HG03558 (cell line): ENCODE measurements at regions not wholly inside any gene's neighbourhood (a gene's known extent, or its start where the extent isn't known, plus 50 kb on each side); places are given as distances from the start of the nearest gene placed in this dataset.
"Not testable (repeated sequence)": the region's sequence is repeated elsewhere in the genome, so short reads cannot be mapped to it uniquely, and the experiment has no call there.

Experiments
- ATAC-seq: cut with Tn5 transposase; IDR thresholded peaks from one replicate; pipeline ENCODE4 v1.9.1; 2021; ENCODE audit warnings: moderate number of reproducible peaks; ENCODE audit not compliant: unreplicated experiment; ENCODE audit errors: extremely low read depth

DNA sequence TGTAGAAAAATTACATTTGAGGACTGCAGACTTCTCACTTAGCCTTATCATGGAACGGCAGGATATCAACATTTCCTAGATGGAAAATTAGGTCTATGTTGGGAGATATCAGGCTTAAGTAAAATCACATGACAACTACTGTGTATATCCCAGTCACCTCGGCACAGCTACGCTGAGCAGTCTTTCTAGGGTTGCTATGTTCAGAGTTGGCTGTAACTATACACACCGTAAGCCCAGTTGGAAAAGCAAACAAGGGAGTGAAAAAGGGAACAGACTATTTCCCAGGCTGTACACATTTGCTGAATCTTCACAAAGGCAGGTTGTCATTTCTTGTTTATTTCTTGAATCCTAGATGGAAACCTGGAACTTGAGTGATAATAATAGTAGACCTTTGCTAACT is 80.7 kb upstream of the PTPRK start:
- ATAC-seq: no peak

DNA sequence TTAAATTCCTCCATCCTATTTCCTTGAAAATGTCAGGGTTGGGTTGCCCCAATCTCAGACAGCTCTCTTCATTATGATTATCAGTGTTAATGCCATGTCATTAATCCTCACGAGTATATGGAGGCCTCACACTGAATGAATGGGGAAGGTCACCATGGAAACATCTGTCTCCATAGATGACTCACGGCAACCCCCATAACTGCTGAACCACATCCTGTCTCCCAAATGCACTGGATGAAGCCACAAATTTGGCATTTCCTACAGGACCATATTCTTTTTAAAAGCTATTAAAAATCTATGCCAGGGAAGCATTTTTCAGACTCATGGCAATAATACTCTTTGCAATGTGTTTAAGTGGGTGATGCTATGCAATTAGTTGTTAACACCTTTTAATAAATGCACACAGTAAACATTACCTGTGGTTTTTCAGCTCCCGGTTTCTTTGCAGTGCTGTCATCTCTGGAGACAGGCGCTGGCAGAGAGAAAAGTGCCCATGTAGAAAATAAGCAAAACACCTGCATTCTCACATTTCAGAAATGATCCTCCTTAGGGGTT is 80.1 kb upstream of the PTPRK start:
- peak; percentile 44 for ATAC-seq

DNA sequence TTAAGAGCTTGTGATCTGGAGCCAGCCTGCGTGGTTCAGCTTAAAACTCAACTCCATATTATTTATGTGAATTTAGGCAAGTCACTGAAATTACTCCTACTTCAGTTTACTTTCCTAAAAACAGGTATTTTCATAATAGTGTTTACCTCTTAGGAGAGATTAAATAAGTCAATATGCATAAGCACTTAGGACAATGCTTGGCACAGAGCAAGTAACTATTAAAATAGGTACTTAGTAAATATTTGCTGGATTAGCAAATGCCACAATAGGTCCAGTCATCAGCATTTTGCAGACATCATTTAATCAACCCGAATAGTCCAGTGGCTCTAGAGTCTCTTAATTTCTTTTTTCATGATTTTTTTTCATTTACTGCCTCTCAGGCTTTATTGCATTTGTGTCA is 78.6 kb upstream of the PTPRK start:
- no peak for ATAC-seq

DNA sequence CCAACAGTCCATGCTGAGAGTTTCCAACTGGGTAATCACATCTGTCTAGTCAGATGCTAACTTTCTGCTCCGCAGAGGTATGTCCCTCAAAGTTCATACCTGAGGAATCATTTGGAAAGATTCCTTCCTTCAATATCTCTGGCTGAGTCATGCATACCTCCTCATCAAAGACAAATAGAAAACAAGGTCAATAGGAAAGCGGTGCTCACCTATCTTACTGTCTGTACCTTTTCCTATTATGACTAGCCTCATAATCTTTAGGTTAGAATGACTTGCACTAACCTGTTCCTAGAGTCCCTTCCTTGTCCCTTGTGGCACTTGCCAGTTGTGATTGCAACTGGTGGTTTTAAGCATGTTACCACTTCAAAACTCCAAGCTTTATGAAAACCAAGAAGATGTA is 78.2 kb upstream of the PTPRK start:
- ATAC-seq: no peak

DNA sequence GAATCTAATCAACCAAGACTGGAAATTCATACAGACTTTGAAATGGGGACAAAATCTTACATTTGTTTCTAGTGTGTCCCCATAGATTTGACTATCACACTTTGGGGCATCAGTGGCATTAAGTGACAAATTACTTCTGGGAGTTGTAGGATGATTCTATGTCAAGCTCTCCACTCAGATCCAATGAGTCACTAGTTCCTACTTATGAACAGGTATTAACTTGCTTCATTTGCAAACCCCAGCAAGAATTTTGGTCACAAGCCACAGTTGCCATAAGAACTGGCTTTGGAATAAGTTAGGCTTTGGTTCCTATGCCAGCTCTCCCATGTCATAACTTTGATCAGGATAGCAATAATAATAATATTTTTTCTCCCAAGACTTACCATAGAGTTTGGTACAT is 77.6 kb upstream of the PTPRK start:
- ATAC-seq: no peak

DNA sequence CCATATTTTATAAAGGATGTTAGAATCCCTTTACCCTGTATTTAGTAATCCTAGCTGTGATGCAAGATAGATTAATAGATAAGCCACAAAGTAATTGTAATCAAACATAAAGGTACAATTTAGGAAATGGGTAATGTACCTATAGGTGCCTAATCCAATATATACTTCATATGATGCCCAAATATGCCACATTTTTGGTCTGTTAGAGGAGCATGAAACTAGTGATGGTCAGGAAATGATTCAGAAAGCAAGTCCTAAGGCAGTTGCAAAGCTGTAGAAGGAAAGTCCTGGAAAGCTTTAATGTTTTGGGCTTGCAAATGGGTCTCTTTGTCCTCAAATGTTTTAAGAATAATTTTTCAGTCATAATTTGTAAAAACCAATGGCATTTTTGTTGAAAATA is 76.6 kb upstream of the PTPRK start:
- no peak for ATAC-seq

GRCh38 chr6:128595544-128595943 is 75.1 kb upstream of the PTPRK start:
- ATAC-seq: no peak

DNA sequence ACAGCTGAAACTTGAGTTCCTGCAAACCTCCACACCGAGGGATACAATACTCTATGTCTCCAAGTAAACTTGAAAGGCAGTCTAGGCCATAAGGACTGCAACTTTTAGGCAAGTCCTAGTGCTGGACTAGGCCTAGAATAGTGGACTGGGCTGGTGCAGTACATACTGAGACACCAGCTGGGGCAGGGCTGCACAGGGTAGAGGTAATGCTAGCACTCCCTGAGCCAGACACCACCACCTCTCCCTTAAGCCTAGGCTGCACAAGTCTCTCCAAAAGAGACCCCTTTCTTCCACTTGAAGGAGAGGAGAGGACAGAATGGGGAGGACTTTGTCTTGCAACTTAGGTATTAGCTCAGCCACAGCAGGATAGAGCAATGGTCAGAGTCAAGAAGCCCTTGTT is 65.7 kb upstream of the PTPRK start:
- no peak for ATAC-seq

- no peak for ATAC-seq
These were observed 60.1 kb upstream of the PTPRK start for GRCh38 chr6:128580224-128581110.

- ATAC-seq: not testable (repeated sequence)
These were observed 54.9 kb upstream of the PTPRK start for GRCh38 chr6:128575254-128575653.

- ATAC-seq: no peak
These were observed 54.0 kb upstream of the PTPRK start for GRCh38 chr6:128574402-128574801.

- ATAC-seq: no peak
These were observed 52.6 kb upstream of the PTPRK start for GRCh38 chr6:128573036-128573435.

DNA sequence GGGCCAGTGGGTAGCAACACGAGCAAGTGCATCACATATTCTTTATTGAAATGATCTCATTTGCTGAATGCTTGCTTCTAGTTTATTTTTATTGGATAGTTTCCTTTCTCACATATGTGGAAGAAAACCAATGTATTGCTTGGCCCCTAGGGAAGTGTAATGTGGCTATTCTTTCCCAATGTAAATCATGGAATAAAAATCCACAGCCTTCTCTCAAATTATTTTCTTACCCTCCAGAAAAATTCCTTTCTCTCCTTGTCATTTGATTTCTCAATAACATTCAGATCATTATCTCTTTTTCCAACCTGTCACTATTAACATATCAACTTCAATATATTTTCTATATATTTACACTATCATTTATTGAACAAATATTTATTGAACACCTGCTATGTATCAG is 51.9 kb upstream of the PTPRK start:
- no peak for ATAC-seq

DNA sequence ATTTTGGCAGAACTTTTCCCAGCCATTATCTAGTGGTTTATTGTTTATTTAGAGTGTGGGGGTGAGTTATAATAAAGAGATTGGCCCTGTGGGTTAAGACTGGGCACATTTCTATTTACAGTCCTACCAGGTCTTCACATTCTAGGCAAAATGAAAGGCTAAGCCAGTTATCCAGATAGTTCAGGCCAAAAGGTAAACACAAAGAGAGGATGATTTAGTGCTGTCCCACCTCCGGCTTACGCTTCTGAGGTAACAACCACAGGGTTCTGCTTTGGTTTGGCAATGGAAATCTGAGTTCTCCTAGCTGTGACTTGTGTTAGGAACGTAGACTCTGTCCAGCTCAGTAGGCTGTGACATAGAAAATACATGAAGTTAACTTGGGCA is 50.3 kb upstream of the PTPRK start:
- ATAC-seq: no peak

DNA sequence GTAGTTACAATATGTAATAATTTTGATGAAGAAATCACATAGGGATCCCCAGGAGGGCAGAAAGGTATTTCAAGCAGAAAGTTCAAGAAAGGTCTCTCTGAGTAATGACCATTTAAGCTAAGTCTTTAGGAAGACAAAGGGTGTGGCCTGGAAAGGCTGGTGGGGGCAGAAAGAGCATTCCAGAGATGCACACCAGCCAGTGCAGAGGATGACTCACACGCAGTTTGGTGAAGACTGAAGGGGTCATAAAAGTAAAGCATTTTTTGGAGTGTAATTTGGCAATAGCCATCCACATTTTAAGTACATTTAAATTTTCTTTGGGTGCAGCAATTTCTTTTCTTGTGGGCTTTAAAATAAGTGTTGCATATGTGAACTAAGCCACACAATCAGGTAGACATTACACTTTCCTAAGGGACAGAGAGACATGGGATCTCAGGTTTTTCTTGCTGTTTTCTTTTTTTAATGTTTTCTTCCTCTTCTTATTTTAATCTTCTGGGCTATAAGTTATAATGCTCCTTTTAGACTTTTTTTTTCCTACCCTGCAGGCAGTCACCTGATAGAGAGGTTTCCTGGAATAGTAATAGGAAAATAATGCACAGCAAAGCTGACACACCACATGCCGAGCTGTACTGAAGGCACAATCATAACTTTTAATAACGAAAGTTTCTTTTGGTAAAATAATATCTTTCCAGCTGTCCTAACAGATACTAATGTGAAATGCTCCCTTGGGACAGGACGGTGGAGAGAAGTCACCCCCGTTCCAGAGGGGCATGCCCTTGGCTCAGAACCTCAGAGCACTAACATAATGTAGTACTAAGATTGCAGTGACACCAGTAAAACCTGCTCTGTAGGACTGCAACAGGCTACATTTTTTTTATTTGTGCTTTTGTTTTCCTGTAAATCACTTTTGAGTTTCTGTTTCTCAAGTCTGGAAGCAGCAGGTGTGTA is 49.6 kb upstream of the PTPRK start:
- ATAC-seq: no peak
